Right lobe of liver (tissue), 6 donors: ENCODE measurements at regions not wholly inside any gene's neighbourhood (a gene's known extent, or its start where the extent isn't known, plus 50 kb on each side); places are given as distances from the start of the nearest gene placed in this dataset.

Experiments used
- ATAC-seq, 4 donors: fragments of 200-7000 bp; cut with Tn5 transposase; one replicate each; pipeline ENCODE4 v1.9.1; 2020; ENCODE audit warnings: mild to moderate bottlenecking in 4 of 4, moderate library complexity in 4 of 4
- DNase-seq, 3 donors: peaks; one replicate each; pipeline ENCODE4 v3.0.0-alpha.2; 2020
- H3K27ac ChIP-seq, 3 donors: fragments of 200-600 bp; one replicate each; pipeline ENCODE4 v1.8.0; 2022
- H3K27me3 ChIP-seq, 2 donors: fragments of 200-600 bp; one replicate each; pipeline ENCODE4 v1.8.0; 2022
- H3K36me3 ChIP-seq, 4 donors: fragments of 200-600 bp; sonication (generic) in 1 of 4; one replicate each; pipeline versions ENCODE4 v1.5.1 to v1.8.0; 2017 to 2022; ENCODE audit warnings: control low read depth in 1 of 4
- H3K4me1 ChIP-seq, 4 donors: fragments of 200-600 bp; sonication (generic) in 1 of 4; one replicate each; pipeline versions ENCODE4 v1.5.1 to v1.8.0; 2017 to 2022; ENCODE audit warnings: control low read depth in 1 of 4
- H3K4me3 ChIP-seq, 3 donors: fragments of 200-600 bp; one replicate each; pipeline ENCODE4 v1.8.0; 2022
- H3K9me3 ChIP-seq, 4 donors: fragments of 200-600 bp; sonication (generic) in 1 of 4; one replicate each; pipeline versions ENCODE4 v1.5.1 to v1.8.0; 2017 to 2022; ENCODE audit warnings: control low read depth in 1 of 4
- POLR2A ChIP-seq: fragments of 450-650 bp; IDR thresholded peaks from one replicate; pipeline ENCODE4 v1.6.1; 2017; ENCODE audit warnings: antibody characterized with exemption, mild to moderate bottlenecking
- WGBS: methylation state at CpG from one replicate; pipeline ENCODE4 v1.1.6; 2018; ENCODE audit warnings: low coverage, low lambda C conversion rate; ENCODE audit not compliant: insufficient coverage; ENCODE audit errors: missing lambda C conversion rate; 5-methylcytosine and 5-hydroxymethylcytosine counted together
- intact Hi-C, 2 donors: fragments of 100-400 bp; cut with DNase I; formaldehyde crosslinking; loops; one replicate each; pipeline versions ENCODE4 v1.11.2 to v1.14.1; 2022
- TF ChIP-seq, protein P1 (sequence below), 4 donors: fragments of 200-600 bp in 3 of 4; fragments of 450-650 bp in 1 of 4; IDR thresholded peaks; one replicate each; pipeline versions ENCODE4 v1.5.1 to v1.8.0; 2016 to 2022; ENCODE audit warnings: antibody characterized with exemption in 4 of 4, mild to moderate bottlenecking in 2 of 4
- donor health status: DM: no; HTN: yes; CAD: no.
- donor health status: DM: no; HTN: no; CAD: no.
- donor health status: DM: no; HTN: no; CAD: no.
- donor health status: DM: no; HTN: yes; CAD: no.
- donor health status: DM: no; HTN: yes; CAD: no.

GRCh38 chr17:77422104-77422747 lies 281.5 kb downstream of the SEC14L1 start:
- TF ChIP-seq, protein P1, sequence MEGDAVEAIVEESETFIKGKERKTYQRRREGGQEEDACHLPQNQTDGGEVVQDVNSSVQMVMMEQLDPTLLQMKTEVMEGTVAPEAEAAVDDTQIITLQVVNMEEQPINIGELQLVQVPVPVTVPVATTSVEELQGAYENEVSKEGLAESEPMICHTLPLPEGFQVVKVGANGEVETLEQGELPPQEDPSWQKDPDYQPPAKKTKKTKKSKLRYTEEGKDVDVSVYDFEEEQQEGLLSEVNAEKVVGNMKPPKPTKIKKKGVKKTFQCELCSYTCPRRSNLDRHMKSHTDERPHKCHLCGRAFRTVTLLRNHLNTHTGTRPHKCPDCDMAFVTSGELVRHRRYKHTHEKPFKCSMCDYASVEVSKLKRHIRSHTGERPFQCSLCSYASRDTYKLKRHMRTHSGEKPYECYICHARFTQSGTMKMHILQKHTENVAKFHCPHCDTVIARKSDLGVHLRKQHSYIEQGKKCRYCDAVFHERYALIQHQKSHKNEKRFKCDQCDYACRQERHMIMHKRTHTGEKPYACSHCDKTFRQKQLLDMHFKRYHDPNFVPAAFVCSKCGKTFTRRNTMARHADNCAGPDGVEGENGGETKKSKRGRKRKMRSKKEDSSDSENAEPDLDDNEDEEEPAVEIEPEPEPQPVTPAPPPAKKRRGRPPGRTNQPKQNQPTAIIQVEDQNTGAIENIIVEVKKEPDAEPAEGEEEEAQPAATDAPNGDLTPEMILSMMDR (IDR thresholded peaks at IDR 0.05) = no peak
- TF ChIP-seq POLR2A = no peak
- intact Hi-C loops = no loop called here
- H3K4me1 ChIP-seq = peaks cover 0 to 64% (median 39%) of the 10 kb centered on the region in 4 donors
- H3K27ac ChIP-seq = peak overlapping the region; percentile 69 to 79 (median 74)
- no peaks in the 10 kb centered on the region for H3K36me3 ChIP-seq
- H3K27me3 ChIP-seq = no peaks in the 10 kb centered on the region
- H3K4me3 ChIP-seq = no peak overlapping the region
- DNase-seq (no peak), ATAC-seq (no peak)
- WGBS = 100% methylated on average over 3 of the region's 18 CpGs
- no peaks in the 10 kb centered on the region for H3K9me3 ChIP-seq

DNA sequence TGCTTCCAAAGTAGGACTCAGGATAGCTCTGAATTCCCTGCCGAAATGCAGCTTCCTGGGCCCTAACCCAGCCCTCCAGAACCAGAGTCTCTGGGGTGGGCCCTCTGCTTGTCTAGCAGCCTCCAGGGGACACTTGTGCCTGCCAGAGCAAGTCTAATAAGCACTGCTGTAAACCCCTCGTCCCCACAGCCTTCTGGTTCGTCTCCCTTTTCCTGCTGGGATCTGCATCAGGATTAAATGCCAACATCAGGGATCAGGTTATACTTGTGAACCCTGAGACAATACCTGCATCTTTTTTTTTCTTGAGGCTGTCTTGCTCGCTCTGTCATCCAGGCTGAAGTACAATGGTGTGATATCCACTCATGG lies 282.0 kb downstream of the SEC14L1 start:
- Histone ChIP-seq H3K27ac (peak overlapping the region; percentile 69 to 79 (median 74)), H3K4me3 (no peak overlapping the region), H3K36me3 (no peaks in the 10 kb centered on the region), H3K27me3 (no peaks in the 10 kb centered on the region), H3K4me1 (peaks cover 0 to 69% (median 43%) of the 10 kb centered on the region in 4 donors), H3K9me3 (no peaks in the 10 kb centered on the region)
- intact Hi-C loops = no loop called here
- TF ChIP-seq POLR2A = no peak
- TF ChIP-seq, protein P1 (IDR thresholded peaks at IDR 0.05) = no peak
- 53% methylated on average over 3 of the region's 4 CpGs for WGBS
- ATAC-seq (no peak), DNase-seq (no peak)

DNA sequence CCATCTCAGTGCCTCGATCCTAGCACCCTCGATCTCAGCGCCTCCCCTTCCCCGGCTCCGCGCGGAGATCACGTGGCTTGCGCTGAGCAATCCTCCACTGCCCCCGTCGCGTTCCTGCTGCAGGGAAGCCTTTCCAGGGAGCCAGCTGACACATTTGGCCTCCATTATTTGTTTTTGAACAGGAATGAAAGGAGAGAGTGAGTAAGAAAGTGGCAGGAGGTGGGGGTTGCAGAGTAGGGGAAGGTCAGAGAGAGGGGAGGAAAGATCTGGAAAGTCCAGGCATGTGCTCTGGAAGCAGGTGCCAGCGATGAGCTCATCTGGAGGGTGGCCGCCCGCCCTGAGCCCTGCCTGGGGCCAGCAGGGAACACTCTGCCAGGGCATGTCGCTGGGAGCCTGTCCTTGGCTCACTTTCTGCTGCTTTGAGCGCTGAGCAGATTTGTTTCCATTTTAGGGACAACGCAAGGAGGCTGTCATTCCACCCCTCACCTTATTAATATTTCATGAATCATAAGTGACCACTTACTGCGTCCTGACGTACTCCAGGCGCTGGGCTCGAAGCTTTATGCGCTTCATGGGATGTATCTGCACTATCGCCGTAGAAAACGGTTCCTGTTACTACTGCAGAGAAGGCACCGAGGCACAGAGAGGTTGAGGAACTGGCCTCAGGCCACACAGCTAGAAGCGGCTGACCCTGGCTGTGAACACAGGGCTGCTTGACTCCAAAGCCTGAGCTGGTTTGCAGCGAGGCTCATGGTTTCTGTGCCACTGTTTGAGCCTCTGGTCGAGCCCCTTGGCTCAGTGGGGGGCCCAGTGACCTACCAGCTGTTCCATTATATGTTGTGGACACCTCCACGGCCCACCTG lies 283.1 kb downstream of the SEC14L1 start:
- peak overlapping the region; percentile 69 to 83 (median 77) for H3K27ac ChIP-seq
- peak; percentile 42 to 72 (median 52) for ATAC-seq
- TF ChIP-seq POLR2A = no peak
- TF ChIP-seq, protein P1 (IDR thresholded peaks at IDR 0.05) = no peak
- no peaks in the 10 kb centered on the region for H3K9me3 ChIP-seq
- DNase-seq = peak; percentile 82 to 88 (median 88)
- no peak overlapping the region for H3K4me3 ChIP-seq
- no peaks in the 10 kb centered on the region for H3K36me3 ChIP-seq
- H3K27me3 ChIP-seq = no peaks in the 10 kb centered on the region
- 62% methylated on average over 16 of the region's 31 CpGs for WGBS
- intact Hi-C loops = no loop called here
- peaks cover 0 to 80% (median 50%) of the 10 kb centered on the region in 4 donors for H3K4me1 ChIP-seq

DNA sequence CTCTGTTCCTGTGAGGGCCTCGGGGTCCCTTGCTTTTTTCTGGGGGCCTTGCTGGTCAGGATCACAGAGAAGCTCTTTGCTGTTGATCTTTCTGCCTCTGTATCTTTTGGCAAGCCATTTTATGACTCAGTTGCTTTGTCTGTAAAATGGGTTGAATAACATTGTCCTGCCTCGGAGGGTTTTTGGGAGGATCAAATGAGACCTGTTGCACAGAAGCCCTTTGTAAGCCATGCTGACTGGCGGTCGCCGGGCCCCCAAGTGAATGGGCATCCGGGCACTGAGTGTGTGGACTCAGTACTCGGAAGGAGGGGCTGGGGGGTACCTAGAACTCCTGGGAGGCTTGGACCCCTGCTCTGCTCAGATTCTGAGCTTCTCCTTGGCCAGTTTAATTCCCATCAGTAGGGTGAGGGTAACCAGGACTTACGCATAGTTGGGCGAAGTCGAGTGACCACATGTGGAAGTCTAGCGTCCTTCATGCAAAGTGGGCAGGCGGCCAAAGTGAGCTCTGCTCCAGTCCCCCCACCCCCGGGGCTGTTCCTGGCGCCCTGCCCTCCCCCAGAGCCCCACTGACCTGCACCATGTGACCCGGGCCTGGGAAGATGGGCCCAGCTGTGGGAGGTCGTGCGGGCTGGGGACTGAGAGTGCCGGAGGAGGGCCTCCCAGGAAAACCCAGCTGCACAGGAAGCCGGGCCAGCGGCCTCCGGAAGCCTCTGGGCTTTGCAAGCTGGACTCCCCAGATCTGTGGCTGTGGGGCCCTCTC lies 284.0 kb downstream of the SEC14L1 start:
- Histone ChIP-seq H3K27ac (peak overlapping the region; percentile 69 to 83 (median 77)), H3K4me1 (peaks cover 0 to 87% (median 55%) of the 10 kb centered on the region in 4 donors)
- intact Hi-C loops = loop anchor here in 1 of 2 donors (5.0 kb wide), 1 partner anchor 68 kb away; no protein-coding TSS in a partner anchor

More for the DNA sequence above, 284.0 kb downstream of the SEC14L1 start:
- Histone ChIP-seq H3K4me3 (no peak overlapping the region), H3K9me3 (no peaks in the 10 kb centered on the region), H3K36me3 (no peaks in the 10 kb centered on the region), H3K27me3 (no peaks in the 10 kb centered on the region)
- DNase-seq = peak; percentile 82 to 83 (median 83)
- 40% methylated on average over 3 of the region's 21 CpGs for WGBS
- TF ChIP-seq, protein P1 (IDR thresholded peaks at IDR 0.05) = no peak
- no peak for TF ChIP-seq POLR2A
- peak; percentile 2 to 36 (median 4) for ATAC-seq
